ENCODE measurements at regions not wholly inside any gene's neighbourhood (a gene's known extent, or its start where the extent isn't known, plus 50 kb on each side); places are given as distances from the start of the nearest gene placed in this dataset.

- dilution Hi-C loops (cut with HindIII; ENCODE audit: low sequenced_read_pairs, unreplicated experiment) = no loop called here
- Histone ChIP-seq H2BK120ac (ENCODE audit: low read depth, low read length) (no peak overlapping the region), H3K18ac (ENCODE audit: low read depth, low read length) (no peak overlapping the region), H2BK5ac (ENCODE audit: low read depth, low read length, poor library complexity, severe bottlenecking) (no peak overlapping the region), H3K4me1 (ENCODE audit: control insufficient read depth, insufficient read depth, low read length) (no peaks in the 10 kb centered on the region), H4K91ac (ENCODE audit: insufficient read depth, low read depth, low read length) (no peak overlapping the region), H3K27me3 (ENCODE audit: control insufficient read depth, insufficient read depth, low read length) (peaks cover 2% of the 10 kb centered on the region), H3K27ac (ENCODE audit: insufficient read depth, low read length) (no peak overlapping the region), H2AK5ac (ENCODE audit: low read depth, low read length) (no peak overlapping the region), H3K4ac (ENCODE audit: low read depth, low read length) (no peak overlapping the region), H4K8ac (ENCODE audit: low read depth in 2 of 2, low read length in 2 of 2) (no peak overlapping the region), H4K20me1 (ENCODE audit: insufficient read depth, low read length) (no peaks in the 10 kb centered on the region), H2BK15ac (ENCODE audit: low read depth, low read length) (no peak overlapping the region), H3K79me1 (ENCODE audit: low read depth in 1 of 2, low read length in 2 of 2) (no peaks in the 10 kb centered on the region), H3K9ac (ENCODE audit: low read depth, low read length) (no peak overlapping the region), H2AFZ (replicated peaks; ENCODE audit: low read length, poor library complexity) (no peak overlapping the region), H2AK9ac (replicated peaks; ENCODE audit: low read depth, low read length, poor library complexity) (no peak overlapping the region), H3K4me3 (ENCODE audit: insufficient read depth, low read depth, low read length) (no peak overlapping the region), H3K9me3 (ENCODE audit: control insufficient read depth, insufficient read depth, low read length) (no peaks in the 10 kb centered on the region), H3K9me1 (ENCODE audit: insufficient read depth, low read length) (no peaks in the 10 kb centered on the region), H3K36me3 (ENCODE audit: control insufficient read depth, insufficient read depth, low read length) (no peaks in the 10 kb centered on the region), H3K56ac (ENCODE audit: extremely low read depth, insufficient read depth, low read length) (no peak overlapping the region), H3K4me2 (ENCODE audit: low read depth, low read length) (no peak overlapping the region), H3K23ac (ENCODE audit: low read depth, low read length) (no peak overlapping the region), H3K14ac (replicated peaks; ENCODE audit: low read depth, low read length) (no peak overlapping the region), H4K5ac (ENCODE audit: low read depth, low read length) (no peak overlapping the region), H2BK20ac (ENCODE audit: low read depth, low read length) (no peak overlapping the region)
- TF ChIP-seq FOS (IDR thresholded peaks at IDR 0.05; ENCODE audit: low read depth, low read length) (no peak), NFE2L2 (IDR thresholded peaks at IDR 0.05; ENCODE audit: low read depth, low read length) (no peak), RCOR1 (IDR thresholded peaks at IDR 0.05; ENCODE audit: insufficient replicate concordance, low read length) (no peak), POLR2A (IDR thresholded peaks at IDR 0.05; ENCODE audit: low read depth, low read length) (no peak), BHLHE40 (IDR thresholded peaks at IDR 0.05; ENCODE audit: low read depth, low read length) (no peak), CEBPB (IDR thresholded peaks at IDR 0.05; ENCODE audit: low read depth, low read length) (no peak), MAFK (IDR thresholded peaks at IDR 0.05; ENCODE audit: low read depth, low read length) (no peak), RFX5 (IDR thresholded peaks at IDR 0.05; ENCODE audit: low read depth, low read length) (no peak), MAZ (IDR thresholded peaks at IDR 0.05; ENCODE audit: borderline replicate concordance, low read depth, low read length) (no peak)
- ChIA-PET CTCF (no interaction called here), POLR2A (ENCODE audit: unreplicated experiment) (no interaction called here)
- no CpG with 5 or more reads among the region's 1 CpG for WGBS, 2 experiments (ENCODE audit: extremely low coverage in 2 of 2, insufficient read length in 1 of 2)
- intact Hi-C loops (cut with micrococcal nuclease) = no loop called here
- DNase-seq (no peak), ATAC-seq (ENCODE audit: low read depth) (no peak)
- in situ Hi-C loops (cut with MboI; ENCODE audit: low sequenced_read_pairs) = no loop called here
- BruUV-seq (replicated peaks) = no TSS peak
These were observed 89.4 kb downstream of the TPRA1 start for GRCh38 chr3:127501177-127501576.

All from IMR-90 (cell line).